ENCODE measurements at regions not wholly inside any gene's neighbourhood (a gene's known extent, or its start where the extent isn't known, plus 50 kb on each side); places are given as distances from the start of the nearest gene placed in this dataset.

DNA sequence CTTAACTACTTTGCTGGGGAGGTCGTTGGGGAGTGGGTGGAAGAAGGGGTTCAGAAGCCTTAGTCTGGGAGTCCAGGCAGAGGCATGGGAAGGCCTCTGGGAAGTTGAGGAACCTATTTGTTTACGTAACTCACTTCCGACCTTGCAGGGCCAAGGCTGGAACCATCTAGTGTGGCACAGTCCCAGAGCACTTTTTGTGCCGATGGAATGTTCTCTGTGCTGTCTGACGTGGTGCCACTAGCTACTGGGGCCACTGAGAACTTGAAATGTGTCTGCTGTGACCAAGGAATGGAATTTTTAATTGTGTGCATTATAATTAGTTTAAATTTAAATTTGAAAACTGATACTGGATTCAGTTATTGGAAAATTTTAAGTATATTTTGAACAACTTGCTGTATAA is 139.7 kb downstream of the FAM161A start:
- DNase-seq = no peak
- intact Hi-C loops (cut with micrococcal nuclease; ENCODE audit: unreplicated experiment) = no loop called here
- no TSS peak for BruUV-seq (replicated peaks)
- POLR2A ChIA-PET = no interaction called here
- Histone ChIP-seq H3K4me1 (no peaks in the 10 kb centered on the region), H3K27me3 (replicated peaks; ENCODE audit: control insufficient read depth, insufficient read depth, low read length) (no peaks in the 10 kb centered on the region), H3K36me3 (ENCODE audit: control insufficient read depth, insufficient read depth, low read length) (no peaks in the 10 kb centered on the region), H3K4me3 (ENCODE audit: low read depth, low read length) (no peak overlapping the region), H3K9me3 (no peaks in the 10 kb centered on the region)
- Mint-ChIP-seq H3K27ac (ENCODE audit: unreplicated experiment) (no peak overlapping the region), H3K9me3 (ENCODE audit: unreplicated experiment) (no peaks in the 10 kb centered on the region), H3K27me3 (ENCODE audit: insufficient read depth, unreplicated experiment) (no peaks in the 10 kb centered on the region), H3K36me3 (ENCODE audit: insufficient read depth, unreplicated experiment) (no peaks in the 10 kb centered on the region), H3K4me1 (ENCODE audit: low read depth, unreplicated experiment) (no peaks in the 10 kb centered on the region), H3K4me3 (ENCODE audit: unreplicated experiment) (no peak overlapping the region)
- CTCF ChIA-PET = no interaction called here
- TF ChIP-seq CTCF (IDR thresholded peaks at IDR 0.05; ENCODE audit: insufficient read depth in 1 of 2, low read depth in 1 of 2, low read length in 1 of 2, severe bottlenecking in 1 of 2, unreplicated experiment in 1 of 2) = no peak

- no peaks in the 10 kb centered on the region for H3K9me3 Mint-ChIP-seq (ENCODE audit: unreplicated experiment)
- H3K4me3 Mint-ChIP-seq (ENCODE audit: unreplicated experiment) = no peak overlapping the region
- intact Hi-C loops (cut with micrococcal nuclease; ENCODE audit: unreplicated experiment) = no loop called here
- H3K36me3 ChIP-seq (ENCODE audit: control insufficient read depth, insufficient read depth, low read length) = no peaks in the 10 kb centered on the region
- no peak for DNase-seq
- POLR2A ChIA-PET = no interaction called here
- H3K4me1 ChIP-seq = no peaks in the 10 kb centered on the region
- no peaks in the 10 kb centered on the region for H3K36me3 Mint-ChIP-seq (ENCODE audit: insufficient read depth, unreplicated experiment)
- CTCF ChIA-PET = no interaction called here
- H3K9me3 ChIP-seq = no peaks in the 10 kb centered on the region
- no peaks in the 10 kb centered on the region for H3K27me3 ChIP-seq (replicated peaks; ENCODE audit: control insufficient read depth, insufficient read depth, low read length)
- no peaks in the 10 kb centered on the region for H3K27me3 Mint-ChIP-seq (ENCODE audit: insufficient read depth, unreplicated experiment)
- BruUV-seq (replicated peaks) = no TSS peak
- H3K4me3 ChIP-seq (ENCODE audit: low read depth, low read length) = no peak overlapping the region
- no peaks in the 10 kb centered on the region for H3K4me1 Mint-ChIP-seq (ENCODE audit: low read depth, unreplicated experiment)
- no peak for TF ChIP-seq CTCF (IDR thresholded peaks at IDR 0.05; ENCODE audit: insufficient read depth in 1 of 2, low read depth in 1 of 2, low read length in 1 of 2, severe bottlenecking in 1 of 2, unreplicated experiment in 1 of 2)
- H3K27ac Mint-ChIP-seq (ENCODE audit: unreplicated experiment) = no peak overlapping the region
Observed at GRCh38 chr2:61713457-61713856, 140.4 kb downstream of the FAM161A start.

DNA sequence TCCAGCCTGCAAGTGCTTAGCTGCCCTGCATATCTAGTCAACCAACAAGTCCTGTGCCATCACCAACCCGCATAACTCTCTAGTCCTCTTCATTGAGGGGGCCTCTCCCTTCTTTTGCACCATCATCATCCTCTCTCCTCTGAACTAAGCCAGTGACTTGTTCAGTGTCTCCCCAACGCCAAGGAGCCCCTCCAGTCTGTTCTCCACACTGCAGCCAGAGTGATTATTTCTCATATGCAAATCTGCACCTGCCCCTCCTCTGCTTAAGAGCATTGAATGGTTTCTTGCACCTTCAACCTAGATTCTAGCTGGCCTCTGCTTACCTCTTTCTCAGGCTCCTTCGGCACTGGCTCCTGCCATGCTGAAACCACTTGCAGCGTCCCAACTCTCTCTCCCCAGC is 141.8 kb downstream of the FAM161A start:
- no peaks in the 10 kb centered on the region for H3K9me3 ChIP-seq
- H3K4me3 Mint-ChIP-seq (ENCODE audit: unreplicated experiment) = no peak overlapping the region
- intact Hi-C loops (cut with micrococcal nuclease; ENCODE audit: unreplicated experiment) = no loop called here
- H3K27ac Mint-ChIP-seq (ENCODE audit: unreplicated experiment) = no peak overlapping the region
- TF ChIP-seq CTCF (IDR thresholded peaks at IDR 0.05; ENCODE audit: insufficient read depth in 1 of 2, low read depth in 1 of 2, low read length in 1 of 2, severe bottlenecking in 1 of 2, unreplicated experiment in 1 of 2) = no peak
- no peaks in the 10 kb centered on the region for H3K36me3 ChIP-seq (ENCODE audit: control insufficient read depth, insufficient read depth, low read length)
- no peak overlapping the region for H3K4me3 ChIP-seq (ENCODE audit: low read depth, low read length)
- H3K27me3 ChIP-seq (replicated peaks; ENCODE audit: control insufficient read depth, insufficient read depth, low read length) = no peaks in the 10 kb centered on the region
- H3K4me1 Mint-ChIP-seq (ENCODE audit: low read depth, unreplicated experiment) = no peaks in the 10 kb centered on the region
- H3K36me3 Mint-ChIP-seq (ENCODE audit: insufficient read depth, unreplicated experiment) = no peaks in the 10 kb centered on the region
- no peaks in the 10 kb centered on the region for H3K9me3 Mint-ChIP-seq (ENCODE audit: unreplicated experiment)
- POLR2A ChIA-PET = no interaction called here
- H3K4me1 ChIP-seq = peaks cover 7% of the 10 kb centered on the region; the same call in 1 of the 2 replicates
- no peak for DNase-seq
- BruUV-seq (replicated peaks) = no TSS peak
- CTCF ChIA-PET = no interaction called here
- no peaks in the 10 kb centered on the region for H3K27me3 Mint-ChIP-seq (ENCODE audit: insufficient read depth, unreplicated experiment)
